ENCODE measurements at regions not wholly inside any gene's neighbourhood (a gene's known extent, or its start where the extent isn't known, plus 50 kb on each side); places are given as distances from the start of the nearest gene placed in this dataset.
A peak's percentile ranks its signal among the peaks of the same experiment; 100 is the strongest.

DNA sequence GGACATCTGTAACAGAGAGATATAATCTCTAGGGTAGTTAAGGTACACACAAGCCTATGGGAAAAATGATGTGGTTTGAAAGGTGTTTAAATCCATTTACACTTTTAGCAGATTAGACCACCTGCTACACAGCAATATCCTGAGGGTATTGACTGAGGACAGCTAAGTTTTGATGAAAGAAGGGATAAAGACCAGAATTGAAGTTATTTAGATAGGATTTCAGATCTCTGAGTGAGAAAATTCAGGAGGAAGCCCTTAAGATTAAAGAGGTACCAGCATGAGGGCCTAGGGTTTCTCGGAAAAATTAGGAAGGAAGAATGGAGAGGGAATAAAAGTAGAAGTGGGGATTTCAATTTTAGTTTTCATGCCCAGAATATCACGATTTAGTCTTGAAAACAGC lies 267.3 kb downstream of the COX7C start:
- Histone ChIP-seq H3K4me1 (no peaks in the 10 kb centered on the region), H4K20me1 (ENCODE audit: low read depth) (no peaks in the 10 kb centered on the region), H3K36me3 (no peaks in the 10 kb centered on the region), H3K79me2 (ENCODE audit: low read depth) (no peaks in the 10 kb centered on the region), H3K27me3 (no peaks in the 10 kb centered on the region), H3K27ac (no peak overlapping the region), H3K4me2 (no peak overlapping the region), H3K4me3 (no peak overlapping the region), H3F3A (ENCODE audit: low read depth) (no peaks in the 10 kb centered on the region), H3K9me3 (ENCODE audit: low read depth) (no peaks in the 10 kb centered on the region), H3K9ac (no peak overlapping the region), H2AFZ (replicated peaks) (no peak overlapping the region)
- Mint-ChIP-seq H3K27me3 (ENCODE audit: insufficient read depth, low read depth) (peaks cover 2% of the 10 kb centered on the region), H3K27ac (no peak overlapping the region), H3K9me3 (no peaks in the 10 kb centered on the region), H3K4me1 (peaks cover 22% of the 10 kb centered on the region), H3K4me3 (no peak overlapping the region), H3K36me3 (no peaks in the 10 kb centered on the region)
- TF ChIP-seq EZH2phosphoT487 (IDR thresholded peaks at IDR 0.05) (no peak), EZH2 (IDR thresholded peaks at IDR 0.05) (no peak)
- TF ChIP-seq, protein P1, sequence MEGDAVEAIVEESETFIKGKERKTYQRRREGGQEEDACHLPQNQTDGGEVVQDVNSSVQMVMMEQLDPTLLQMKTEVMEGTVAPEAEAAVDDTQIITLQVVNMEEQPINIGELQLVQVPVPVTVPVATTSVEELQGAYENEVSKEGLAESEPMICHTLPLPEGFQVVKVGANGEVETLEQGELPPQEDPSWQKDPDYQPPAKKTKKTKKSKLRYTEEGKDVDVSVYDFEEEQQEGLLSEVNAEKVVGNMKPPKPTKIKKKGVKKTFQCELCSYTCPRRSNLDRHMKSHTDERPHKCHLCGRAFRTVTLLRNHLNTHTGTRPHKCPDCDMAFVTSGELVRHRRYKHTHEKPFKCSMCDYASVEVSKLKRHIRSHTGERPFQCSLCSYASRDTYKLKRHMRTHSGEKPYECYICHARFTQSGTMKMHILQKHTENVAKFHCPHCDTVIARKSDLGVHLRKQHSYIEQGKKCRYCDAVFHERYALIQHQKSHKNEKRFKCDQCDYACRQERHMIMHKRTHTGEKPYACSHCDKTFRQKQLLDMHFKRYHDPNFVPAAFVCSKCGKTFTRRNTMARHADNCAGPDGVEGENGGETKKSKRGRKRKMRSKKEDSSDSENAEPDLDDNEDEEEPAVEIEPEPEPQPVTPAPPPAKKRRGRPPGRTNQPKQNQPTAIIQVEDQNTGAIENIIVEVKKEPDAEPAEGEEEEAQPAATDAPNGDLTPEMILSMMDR (IDR thresholded peaks at IDR 0.05) = no peak
- DNase-seq (ENCODE audit: low spot score) = no peak

DNA sequence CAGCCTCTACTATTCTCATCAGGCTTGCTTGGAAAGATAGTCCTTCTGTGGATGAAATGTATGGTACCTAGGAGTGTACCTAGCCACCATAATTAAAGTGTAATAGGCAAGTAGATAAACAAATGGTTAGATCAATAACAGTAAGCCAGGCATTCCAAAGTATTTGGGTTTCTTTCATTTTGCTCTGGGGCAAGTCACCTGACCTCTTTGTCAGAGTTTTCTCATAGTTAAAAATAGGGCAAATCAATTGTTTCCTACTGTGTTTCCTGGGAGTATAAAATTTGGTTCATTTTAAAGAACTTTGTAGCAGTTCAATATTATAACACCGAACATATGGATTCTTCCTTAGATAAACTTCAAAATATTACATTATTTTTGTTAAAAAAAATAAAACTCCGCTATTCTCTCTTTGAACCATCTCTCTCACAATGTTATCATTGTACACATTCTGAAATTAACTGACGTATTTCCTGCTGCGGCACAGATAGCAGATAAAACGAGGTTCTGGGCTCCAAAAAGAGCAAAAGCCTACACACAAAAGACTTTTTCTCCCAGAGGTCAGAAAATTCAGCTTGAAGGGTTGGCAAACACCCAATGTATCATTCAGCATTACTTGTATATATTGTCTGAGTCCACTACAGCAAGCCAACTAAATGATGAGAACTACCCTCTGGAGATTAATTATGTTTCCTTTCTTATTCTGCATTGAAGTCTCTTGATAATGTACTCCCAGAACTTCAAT lies 267.9 kb downstream of the COX7C start:
- Histone ChIP-seq H2AFZ (replicated peaks) (peak overlapping the region; percentile 7), H3K27me3 (no peaks in the 10 kb centered on the region), H3K79me2 (ENCODE audit: low read depth) (no peaks in the 10 kb centered on the region), H3K36me3 (no peaks in the 10 kb centered on the region), H3K4me2 (no peak overlapping the region), H3K9ac (no peak overlapping the region), H3K9me3 (ENCODE audit: low read depth) (no peaks in the 10 kb centered on the region), H3F3A (ENCODE audit: low read depth) (no peaks in the 10 kb centered on the region), H3K4me1 (no peaks in the 10 kb centered on the region), H3K4me3 (no peak overlapping the region), H4K20me1 (ENCODE audit: low read depth) (no peaks in the 10 kb centered on the region), H3K27ac (no peak overlapping the region)
- no peak for DNase-seq (ENCODE audit: low spot score)
- Mint-ChIP-seq H3K36me3 (no peaks in the 10 kb centered on the region), H3K27ac (no peak overlapping the region), H3K27me3 (ENCODE audit: insufficient read depth, low read depth) (peaks cover 2% of the 10 kb centered on the region), H3K4me1 (peaks cover 16% of the 10 kb centered on the region), H3K9me3 (no peaks in the 10 kb centered on the region), H3K4me3 (no peak overlapping the region)
- TF ChIP-seq EZH2phosphoT487 (IDR thresholded peaks at IDR 0.05) (no peak), EZH2 (IDR thresholded peaks at IDR 0.05) (no peak)
- TF ChIP-seq, protein P1 (IDR thresholded peaks at IDR 0.05) = no peak

DNA sequence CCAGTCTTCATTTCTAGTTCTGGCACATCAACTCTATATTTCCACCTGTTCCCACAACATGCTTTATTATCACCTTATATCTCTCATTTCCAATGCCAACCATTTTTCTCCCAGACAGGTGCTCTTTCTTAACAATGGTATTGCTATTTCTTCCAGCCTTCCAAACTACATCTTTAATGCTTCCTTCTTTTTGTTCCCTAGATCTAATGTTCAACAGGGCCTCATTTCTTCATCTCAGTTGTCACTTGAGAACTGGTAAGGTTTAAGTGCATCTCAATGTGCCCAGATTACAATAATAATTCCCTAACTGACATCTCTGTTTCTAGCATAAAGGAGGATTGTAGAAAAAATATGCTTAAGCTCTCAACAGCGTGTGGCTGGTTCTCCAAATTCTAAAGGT lies 272.6 kb downstream of the COX7C start:
- Histone ChIP-seq H2AFZ (replicated peaks) (no peak overlapping the region), H3K4me1 (no peaks in the 10 kb centered on the region), H3F3A (ENCODE audit: low read depth) (no peaks in the 10 kb centered on the region), H3K27ac (no peak overlapping the region), H3K36me3 (no peaks in the 10 kb centered on the region), H3K27me3 (no peaks in the 10 kb centered on the region), H3K4me2 (no peak overlapping the region), H4K20me1 (ENCODE audit: low read depth) (no peaks in the 10 kb centered on the region), H3K79me2 (ENCODE audit: low read depth) (no peaks in the 10 kb centered on the region), H3K9ac (no peak overlapping the region), H3K9me3 (ENCODE audit: low read depth) (no peaks in the 10 kb centered on the region), H3K4me3 (no peak overlapping the region)
- TF ChIP-seq, protein P1 (IDR thresholded peaks at IDR 0.05) = no peak
- TF ChIP-seq EZH2phosphoT487 (IDR thresholded peaks at IDR 0.05) = no peak
- no peak for TF ChIP-seq EZH2 (IDR thresholded peaks at IDR 0.05)
- H3K4me1 Mint-ChIP-seq = peaks cover 4% of the 10 kb centered on the region
- no peak overlapping the region for H3K4me3 Mint-ChIP-seq
- H3K9me3 Mint-ChIP-seq = no peaks in the 10 kb centered on the region
- no peaks in the 10 kb centered on the region for H3K36me3 Mint-ChIP-seq
- H3K27ac Mint-ChIP-seq = no peak overlapping the region
- no peaks in the 10 kb centered on the region for H3K27me3 Mint-ChIP-seq (ENCODE audit: insufficient read depth, low read depth)
- no peak for DNase-seq (ENCODE audit: low spot score)
